BLaER1 treated with 17β-estradiol and CSF1 and Interleukin-3, amounts not matched to agents 10 nM and 100 nM (cell line): ENCODE measurements at regions not wholly inside any gene's neighbourhood (a gene's known extent, or its start where the extent isn't known, plus 50 kb on each side); places are given as distances from the start of the nearest gene placed in this dataset.
"Not testable (repeated sequence)": the region's sequence is repeated elsewhere in the genome, so short reads cannot be mapped to it uniquely, and the experiment has no call there.

Source experiments
- H3K27ac ChIP-seq, 11 experiments: shearing (Covaris generic); formaldehyde crosslinking; 2 replicates each; pipeline ENCODE4 v1.8.1; 2022
- H3K27me3 ChIP-seq, 11 experiments: shearing (Covaris generic); formaldehyde crosslinking; 2 replicates each; pipeline ENCODE4 v1.8.1; 2022
- H3K36me3 ChIP-seq, 11 experiments: shearing (Covaris generic); formaldehyde crosslinking; 2 replicates each; pipeline ENCODE4 v1.8.1; 2022
- H3K4me1 ChIP-seq, 10 experiments: shearing (Covaris generic); formaldehyde crosslinking; 2 replicates each; pipeline ENCODE4 v1.8.1; 2022
- H3K4me2 ChIP-seq, 11 experiments: shearing (Covaris generic); formaldehyde crosslinking; 2 replicates each; pipeline ENCODE4 v1.8.1; 2022
- H3K4me3 ChIP-seq, 10 experiments: shearing (Covaris generic); formaldehyde crosslinking; 2 replicates each; pipeline ENCODE4 v1.8.1; 2022
- H3K9ac ChIP-seq, 11 experiments: shearing (Covaris generic); formaldehyde crosslinking; 2 replicates each; pipeline ENCODE4 v1.8.1; 2022
- H3K9me3 ChIP-seq, 11 experiments: shearing (Covaris generic); formaldehyde crosslinking; replicated peaks in 1 of 11; 2 replicates each; pipeline ENCODE4 v1.8.1; 2022
- H4K20me1 ChIP-seq, 11 experiments: shearing (Covaris generic); formaldehyde crosslinking; 2 replicates each; pipeline ENCODE4 v1.8.1; 2022
- Cebpa-rat ChIP-seq, 11 experiments: shearing (Covaris generic); IDR thresholded peaks; 2 replicates each; pipeline ENCODE4 v1.8.1; 2022

DNA sequence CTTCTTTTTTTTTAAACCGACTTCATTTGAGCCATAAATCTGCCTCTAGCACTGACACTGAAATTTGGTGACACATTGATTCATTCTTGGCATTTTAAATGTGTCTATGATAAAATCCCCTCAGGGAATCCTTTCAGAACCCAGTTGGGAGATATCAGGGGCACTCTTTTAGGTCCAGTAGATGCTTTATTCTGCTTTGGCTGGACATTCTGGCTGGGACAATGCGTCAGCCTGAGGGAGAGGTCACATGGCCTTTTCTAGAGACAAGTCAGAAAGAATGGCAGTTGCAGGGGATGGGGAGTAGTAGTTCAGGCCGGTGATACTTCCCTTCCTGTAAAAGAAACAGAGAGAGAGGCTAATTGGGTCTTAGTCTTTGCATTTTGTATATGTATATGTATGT lies 63.1 kb downstream of the TRIM43 start:
- not testable (repeated sequence) for H3K27me3 ChIP-seq, H3K4me3 ChIP-seq

GRCh38 chr2:95656553-95656952 lies 64.8 kb downstream of the TRIM43 start:
- not testable (repeated sequence) for H3K9ac ChIP-seq, H3K27me3 ChIP-seq, H3K4me3 ChIP-seq, H4K20me1 ChIP-seq, H3K4me1 ChIP-seq, H3K9me3 ChIP-seq, H3K4me2 ChIP-seq, H3K36me3 ChIP-seq, H3K27ac ChIP-seq

More for the DNA sequence above, 63.1 kb downstream of the TRIM43 start:
- H4K20me1 ChIP-seq, H3K4me2 ChIP-seq, H3K9me3 ChIP-seq, H3K9ac ChIP-seq, H3K27ac ChIP-seq, H3K4me1 ChIP-seq, H3K36me3 ChIP-seq: not testable (repeated sequence)

DNA sequence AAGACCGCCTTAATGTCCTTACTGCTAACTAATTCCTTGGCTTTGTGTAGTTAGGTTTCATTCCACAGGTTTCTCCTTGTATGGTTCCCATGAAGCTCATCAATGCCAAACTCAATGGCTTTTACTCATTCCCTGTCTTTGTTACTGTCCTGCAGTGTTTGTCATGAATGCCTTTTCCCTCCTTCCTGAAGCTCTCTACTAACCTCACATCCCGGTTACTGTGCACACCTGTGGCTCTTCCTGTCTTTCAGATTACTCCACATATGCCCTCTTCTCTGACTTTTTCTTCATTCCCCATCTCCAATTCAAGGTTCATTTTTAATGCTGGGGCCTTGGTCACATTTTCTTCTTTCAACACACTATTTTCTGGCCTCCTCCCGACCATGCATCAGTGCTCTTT lies 66.1 kb downstream of the TRIM43 start:
- H3K27me3 ChIP-seq, H3K27ac ChIP-seq, H3K4me2 ChIP-seq, H4K20me1 ChIP-seq, H3K36me3 ChIP-seq, H3K4me1 ChIP-seq, H3K4me3 ChIP-seq, H3K9ac ChIP-seq, H3K9me3 ChIP-seq: not testable (repeated sequence)

- H3K27me3 ChIP-seq, H3K9ac ChIP-seq, H3K9me3 ChIP-seq, H3K4me3 ChIP-seq, H3K4me2 ChIP-seq, H3K36me3 ChIP-seq, H4K20me1 ChIP-seq, H3K27ac ChIP-seq: not testable (repeated sequence)
- H3K4me1 ChIP-seq = peaks cover 8 to 15% (median 12%) of the 10 kb centered on the region in 10 experiments; a peak in 18 of 20 replicates
These were observed 69.2 kb downstream of the TRIM43 start for GRCh38 chr2:95660766-95661562.

GRCh38 chr2:95663471-95664441 lies 72.0 kb downstream of the TRIM43 start:
- Histone ChIP-seq H3K4me3 (peak overlapping the region in 1 of 10 experiments; percentile 38; a peak in 1 of 20 replicates), H3K4me1 (peaks cover 8 to 17% (median 14%) of the 10 kb centered on the region in 10 experiments; a peak in 18 of 20 replicates), H3K4me2 (peak overlapping the region; percentile 44 to 71 (median 60))
- not testable (repeated sequence) for H3K27me3 ChIP-seq, H3K9ac ChIP-seq, H3K27ac ChIP-seq, H3K36me3 ChIP-seq, H4K20me1 ChIP-seq, H3K9me3 ChIP-seq

- not testable (repeated sequence) for H3K4me3 ChIP-seq, H3K27me3 ChIP-seq, H3K9me3 ChIP-seq, H3K9ac ChIP-seq, H4K20me1 ChIP-seq, H3K4me2 ChIP-seq, H3K27ac ChIP-seq, H3K36me3 ChIP-seq
- peaks cover 26 to 36% (median 32%) of the 10 kb centered on the region in 10 experiments for H3K4me1 ChIP-seq
These were observed 74.8 kb downstream of the TRIM43 start for GRCh38 chr2:95666636-95667035.

DNA sequence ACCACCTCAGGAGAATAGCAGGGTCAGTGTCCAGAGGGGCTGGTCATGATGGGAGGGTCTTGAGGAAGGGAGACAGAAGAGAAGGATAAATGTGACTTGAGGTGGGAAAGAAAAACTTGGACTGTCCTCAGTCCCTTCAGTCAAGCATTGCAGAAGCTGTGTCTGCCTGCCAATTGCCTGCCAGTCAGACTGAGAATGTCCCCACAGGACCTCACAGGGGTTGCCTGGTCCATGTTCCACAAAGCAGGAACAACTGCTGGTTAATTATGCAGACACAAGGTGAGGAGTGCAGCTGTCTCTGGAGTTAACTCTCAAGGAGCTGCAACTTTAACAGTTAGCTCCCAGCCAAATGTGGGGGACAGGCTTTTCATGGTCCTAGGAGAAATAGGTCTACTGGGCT lies 75.7 kb downstream of the TRIM43 start:
- Histone ChIP-seq H3K4me1 (peaks cover 26 to 36% (median 32%) of the 10 kb centered on the region in 10 experiments), H3K27me3 (no peaks in the 10 kb centered on the region), H3K36me3 (no peaks in the 10 kb centered on the region), H3K9me3 (no peaks in the 10 kb centered on the region), H4K20me1 (no peaks in the 10 kb centered on the region), H3K4me2 (no peak overlapping the region), H3K27ac (no peak overlapping the region), H3K4me3 (no peak overlapping the region), H3K9ac (no peak overlapping the region)
- no peak for TF ChIP-seq Cebpa-rat (IDR thresholded peaks at IDR 0.05)

DNA sequence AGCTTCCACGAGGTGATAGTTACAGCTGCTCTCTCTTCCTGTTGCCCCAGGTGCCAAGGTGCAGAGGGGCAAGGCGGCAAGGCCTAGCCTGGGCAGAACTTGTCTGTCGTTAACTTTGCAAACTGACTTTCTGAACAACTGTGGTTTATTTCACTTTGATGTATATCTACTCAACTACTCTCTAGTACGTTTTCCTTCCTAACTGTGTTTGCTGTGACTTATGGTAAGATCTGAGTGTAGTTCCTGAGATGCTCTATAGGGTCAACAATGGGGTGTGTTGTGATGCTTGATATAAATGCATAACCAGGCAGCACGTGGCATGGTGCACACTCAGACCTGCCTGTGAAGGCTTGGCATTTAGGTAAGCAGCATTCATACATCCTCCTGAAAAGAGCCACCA lies 77.1 kb downstream of the TRIM43 start:
- not testable (repeated sequence) for H4K20me1 ChIP-seq, H3K9me3 ChIP-seq, H3K4me3 ChIP-seq, H3K36me3 ChIP-seq, H3K9ac ChIP-seq, H3K27me3 ChIP-seq, H3K27ac ChIP-seq
- Histone ChIP-seq H3K4me1 (peaks cover 16 to 25% (median 22%) of the 10 kb centered on the region in 10 experiments), H3K4me2 (peak overlapping the region in 10 of 11 experiments; percentile 6 to 57 (median 38); a peak in 15 of 22 replicates)

DNA sequence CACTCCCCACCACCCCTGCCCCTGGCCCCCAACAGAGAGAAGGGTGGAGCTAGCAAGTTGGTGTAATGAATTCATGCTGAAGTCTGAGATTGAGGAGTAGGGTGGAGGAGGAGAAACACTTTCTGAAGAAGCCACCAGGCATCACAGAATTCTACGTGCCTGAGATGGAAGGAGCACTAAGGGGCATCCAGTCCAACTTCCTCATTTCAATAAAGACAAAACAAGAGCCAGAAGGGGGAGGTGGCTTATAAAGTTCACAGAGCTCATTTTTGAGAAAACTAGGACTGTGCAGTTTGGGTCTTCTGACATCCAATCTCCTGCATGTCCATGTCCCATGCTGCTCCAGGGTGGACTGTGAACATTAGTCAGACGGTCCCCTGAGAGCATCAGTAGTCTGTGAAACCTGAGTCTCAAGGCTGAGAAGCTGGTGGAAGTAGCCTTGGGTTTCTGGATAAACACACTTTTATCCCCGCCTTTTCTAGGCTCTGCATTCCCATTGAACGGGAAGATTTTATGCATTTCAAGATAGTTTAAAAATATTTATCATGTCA lies 77.7 kb downstream of the TRIM43 start:
- Histone ChIP-seq H3K9me3 (no peaks in the 10 kb centered on the region), H3K9ac (no peak overlapping the region), H4K20me1 (no peaks in the 10 kb centered on the region), H3K4me2 (peak overlapping the region; percentile 6 to 57 (median 38); a peak in 16 of 22 replicates), H3K27me3 (no peaks in the 10 kb centered on the region), H3K36me3 (no peaks in the 10 kb centered on the region), H3K27ac (no peak overlapping the region), H3K4me3 (no peak overlapping the region), H3K4me1 (peaks cover 12 to 23% (median 21%) of the 10 kb centered on the region in 10 experiments)
- no peak for TF ChIP-seq Cebpa-rat (IDR thresholded peaks at IDR 0.05)
